ENCODE measurements at regions not wholly inside any gene's neighbourhood (a gene's known extent, or its start where the extent isn't known, plus 50 kb on each side); places are given as distances from the start of the nearest gene placed in this dataset.
A peak's percentile ranks its signal among the peaks of the same experiment; 100 is the strongest.
"Not testable (repeated sequence)": the region's sequence is repeated elsewhere in the genome, so short reads cannot be mapped to it uniquely, and the experiment has no call there.

- DNase-seq (ENCODE audit: low read depth in 1 of 2, low spot score in 1 of 2) = not testable (repeated sequence)
Observed at GRCh38 chr21:31819692-31820091, 53.1 kb upstream of the HUNK start.

- not testable (repeated sequence) for DNase-seq (ENCODE audit: low read depth in 1 of 2, low spot score in 1 of 2)
Observed at GRCh38 chr21:31814356-31814755, 58.5 kb upstream of the HUNK start.

- DNase-seq (ENCODE audit: low read depth in 1 of 2, low spot score in 1 of 2) = no peak
Observed at GRCh38 chr21:31813862-31814261, 59.0 kb upstream of the HUNK start.

GRCh38 chr21:31804008-31804394 lies 68.8 kb upstream of the HUNK start:
- no peak for DNase-seq (ENCODE audit: low read depth in 1 of 2, low spot score in 1 of 2)

- DNase-seq (ENCODE audit: low read depth in 1 of 2, low spot score in 1 of 2) = no peak
Observed at GRCh38 chr21:31803039-31804007, 69.5 kb upstream of the HUNK start.

- DNase-seq (ENCODE audit: low read depth in 1 of 2, low spot score in 1 of 2) = no peak
Observed at GRCh38 chr21:31802331-31802730, 70.4 kb upstream of the SCAF4 start.

GRCh38 chr21:31801551-31802219 lies 69.8 kb upstream of the SCAF4 start:
- DNase-seq (ENCODE audit: low read depth in 1 of 2, low spot score in 1 of 2) = no peak

- no peak for DNase-seq (ENCODE audit: low read depth in 1 of 2, low spot score in 1 of 2)
Observed at GRCh38 chr21:31798842-31799704, 67.2 kb upstream of the SCAF4 start.

GRCh38 chr21:31795992-31796391 lies 64.1 kb upstream of the SCAF4 start:
- no peak for DNase-seq (ENCODE audit: low read depth in 1 of 2, low spot score in 1 of 2)

GRCh38 chr21:31790420-31790819 lies 58.5 kb upstream of the SCAF4 start:
- DNase-seq (ENCODE audit: low read depth in 1 of 2, low spot score in 1 of 2) = not testable (repeated sequence)

GRCh38 chr21:31788581-31788980 lies 56.7 kb upstream of the SCAF4 start:
- no peak for DNase-seq (ENCODE audit: low read depth in 1 of 2, low spot score in 1 of 2)

GRCh38 chr21:31787691-31788090 lies 55.8 kb upstream of the SCAF4 start:
- not testable (repeated sequence) for DNase-seq (ENCODE audit: low read depth in 1 of 2, low spot score in 1 of 2)

GRCh38 chr21:31786164-31786920 lies 54.4 kb upstream of the SCAF4 start:
- no peak for DNase-seq (ENCODE audit: low read depth in 1 of 2, low spot score in 1 of 2)

- peak in 1 of 2 donors; percentile 32 for DNase-seq (ENCODE audit: low read depth in 1 of 2, low spot score in 1 of 2)
Observed at GRCh38 chr21:31785237-31786163, 53.6 kb upstream of the SCAF4 start.

GRCh38 chr21:31781737-31782136 lies 49.8 kb upstream of the SCAF4 start:
- no peak for DNase-seq (ENCODE audit: low read depth in 1 of 2, low spot score in 1 of 2)

All from activated CD4-positive, alpha-beta T cell treated with anti-CD3 and anti-CD28 coated beads, Interleukin-2, amount 50 U/mL, for 24 hours (primary cell).